GM12878 (cell line): ENCODE measurements at regions not wholly inside any gene's neighbourhood (a gene's known extent, or its start where the extent isn't known, plus 50 kb on each side); places are given as distances from the start of the nearest gene placed in this dataset.

Experiments used
- ATAC-seq: fragments of 200-7000 bp; cut with Tn5 transposase; 3 replicates; pipeline ENCODE4 v1.9.1; 2020; ENCODE audit warnings: mild to moderate bottlenecking, moderate library complexity
- BruUV-seq: library from RNA; stranded (reverse); fragments of 400-500 nt; replicated peaks from 2 replicates; lab custom pipeline; 2021; lab: Mats Ljungman, UMichigan
- CTCF ChIA-PET: fragments of 300-600 bp; sonication (Branson Sonifier 250); formaldehyde crosslinking; extraction: SDS; loops from one replicate; lab custom pipeline; 2021; ENCODE audit warnings: inconsistent platforms; lab: Yijun Ruan, JAX
- POLR2A ChIA-PET: fragments of 350-600 bp; formaldehyde crosslinking; extraction: SDS; loops from one replicate; lab custom pipeline; 2021; ENCODE audit warnings: inconsistent platforms; lab: Charles Lee
- RAD21 ChIA-PET: fragments of 300-600 bp; sonication (Branson Sonifier 250); formaldehyde crosslinking; loops from one replicate; lab custom pipeline; 2023; ENCODE audit warnings: antibody characterized with exemption; ENCODE audit not compliant: unreplicated experiment; lab: Charles Lee
- SMC1A ChIA-PET: fragments of 300-600 bp; sonication (Branson Sonifier 250); formaldehyde crosslinking; loops from one replicate; lab custom pipeline; 2023; ENCODE audit not compliant: unreplicated experiment, uncharacterized antibody; lab: Charles Lee
- DNase-seq: peaks from one replicate; pipeline ENCODE4 v3.0.0-alpha.2; 2011; ENCODE audit warnings: low read depth, low spot score
- FAIRE-seq: peaks from 3 replicates; lab custom pipeline; 2011; peaks lifted over from hg19 to GRCh38; lab: Jason Lieb, UNC
- H2AFZ ChIP-seq: 2 replicates; pipeline ENCODE4 v1.6.0; 2011; ENCODE audit warnings: low read depth, low read length, control low read depth; ENCODE audit not compliant: control insufficient read depth
- H3K27ac ChIP-seq: 2 replicates; pipeline ENCODE4 v1.5.1; 2011; ENCODE audit warnings: control low read depth; ENCODE audit not compliant: control insufficient read depth, insufficient read depth
- H3K27me3 ChIP-seq, 2 experiments: replicated peaks in 1 of 2; 2 replicates each; pipeline versions ENCODE4 v1.6.0 to v1.6.1; 2011; ENCODE audit warnings: low read length in 1 of 2; ENCODE audit not compliant: control insufficient read depth in 2 of 2, insufficient read depth in 2 of 2
- H3K36me3 ChIP-seq, 2 experiments: 2 replicates each; pipeline ENCODE4 v1.5.1; 2011; ENCODE audit warnings: low read length in 1 of 2; ENCODE audit not compliant: control insufficient read depth in 2 of 2, insufficient read depth in 2 of 2
- H3K4me1 ChIP-seq: 2 replicates; pipeline ENCODE4 v1.6.1; 2011; ENCODE audit warnings: mild to moderate bottlenecking, low read length, moderate library complexity, mixed read lengths; ENCODE audit not compliant: control insufficient read depth, insufficient read depth
- H3K4me2 ChIP-seq: 2 replicates; pipeline ENCODE4 v1.6.0; 2011; ENCODE audit warnings: control low read depth; ENCODE audit not compliant: control insufficient read depth, insufficient read depth
- H3K4me3 ChIP-seq: fragments of 200-600 bp; sonication (generic); 2 replicates; pipeline ENCODE4 v1.5.1; 2016
- H3K79me2 ChIP-seq: 2 replicates; pipeline ENCODE4 v1.6.0; 2011; ENCODE audit warnings: low read length; ENCODE audit not compliant: control insufficient read depth, insufficient read depth
- H3K9ac ChIP-seq: 2 replicates; pipeline ENCODE4 v1.8.0; 2011; ENCODE audit warnings: low read length, control low read depth, mixed read lengths; ENCODE audit not compliant: control insufficient read depth, insufficient read depth
- H3K9me3 ChIP-seq: replicated peaks from 3 replicates; pipeline ENCODE4 v1.5.1; 2011; ENCODE audit warnings: mild to moderate bottlenecking, low read length; ENCODE audit not compliant: control insufficient read depth, insufficient read depth
- H4K20me1 ChIP-seq: 2 replicates; pipeline ENCODE4 v1.6.0; 2011; ENCODE audit not compliant: control insufficient read depth, insufficient read depth
- ASH2L ChIP-seq: fragments of 300-600, 200-600 bp; sonication (generic); IDR thresholded peaks from 2 replicates; pipeline ENCODE4 v1.6.1; 2017; ENCODE audit warnings: low read depth, mild to moderate bottlenecking, borderline replicate concordance
- ATF3 ChIP-seq: IDR thresholded peaks from 2 replicates; pipeline ENCODE4 v1.6.1; 2011; ENCODE audit warnings: low read depth, mild to moderate bottlenecking, low read length, moderate library complexity, borderline replicate concordance; ENCODE audit errors: extremely low read depth
- ELK1 ChIP-seq: IDR thresholded peaks from 2 replicates; pipeline ENCODE4 v1.6.1; 2012; ENCODE audit warnings: low read depth, low read length, improper control_type of control experiment
- HCFC1 ChIP-seq: fragments of 150-350 bp; IDR thresholded peaks from 2 replicates; pipeline ENCODE4 v1.6.1; 2014; ENCODE audit warnings: low read length
- MEF2B ChIP-seq: fragments of 450-650 bp; IDR thresholded peaks from 2 replicates; pipeline ENCODE4 v1.6.1; 2018; ENCODE audit warnings: mild to moderate bottlenecking, moderate library complexity; ENCODE audit not compliant: partially characterized antibody, poor library complexity, severe bottlenecking
- NR2C1 ChIP-seq: fragments of 450-650 bp; IDR thresholded peaks from 2 replicates; pipeline ENCODE4 v1.6.1; 2017; ENCODE audit warnings: antibody characterized with exemption, mild to moderate bottlenecking, moderate library complexity
- SIN3A ChIP-seq: IDR thresholded peaks from 2 replicates; pipeline ENCODE4 v1.6.1; 2012; ENCODE audit warnings: low read depth, low read length, improper control_type of control experiment
- SP1 ChIP-seq: IDR thresholded peaks from one replicate; pipeline ENCODE4 v1.6.1; 2011; ENCODE audit warnings: low read depth, low read length
- TCF12 ChIP-seq: IDR thresholded peaks from 2 replicates; pipeline ENCODE4 v1.6.1; 2011; ENCODE audit warnings: low read depth, mild to moderate bottlenecking, low read length
- WGBS: methylation state at CpG from one replicate; pipeline ENCODE4 v1.1.6; 2016; ENCODE audit warnings: low lambda C conversion rate; ENCODE audit not compliant: insufficient replicate concordance, insufficient coverage; ENCODE audit errors: missing lambda C conversion rate; 5-methylcytosine and 5-hydroxymethylcytosine counted together
- in situ Hi-C: fragments of 300-500 bp; cut with MboI; formaldehyde crosslinking; loops from 9 replicates; pipeline ENCODE4 v1.14.3; 2018; ENCODE audit warnings: mixed read lengths
- intact Hi-C: fragments of 100-400 bp; cut with micrococcal nuclease; formaldehyde crosslinking; loops from one replicate; pipeline ENCODE4 v1.14.2; 2022; ENCODE audit not compliant: unreplicated experiment
- TF ChIP-seq, protein P1 (sequence below), 3 experiments: IDR thresholded peaks in 2 of 3; conservative IDR thresholded peaks in 1 of 3; 2 replicates each; pipeline ENCODE4 v1.5.1; 2011; ENCODE audit warnings: low read depth in 3 of 3, low read length in 3 of 3, mild to moderate bottlenecking in 3 of 3, control low read depth in 2 of 3, moderate library complexity in 2 of 3, inconsistent platforms in 1 of 3, mixed read lengths in 1 of 3; ENCODE audit not compliant: control insufficient read depth in 2 of 3, insufficient read depth in 1 of 3; ENCODE audit errors: extremely low read depth in 1 of 3
- TF ChIP-seq, protein P2 (sequence below): fragments of 450-650 bp; IDR thresholded peaks from 2 replicates; pipeline ENCODE4 v1.6.1; 2017; ENCODE audit warnings: mild to moderate bottlenecking

- H3K4me2 ChIP-seq, result no peak overlapping the region
- H3K79me2 ChIP-seq, result no peaks in the 10 kb centered on the region
- H4K20me1 ChIP-seq, result no peaks in the 10 kb centered on the region
- H3K27me3 ChIP-seq, result no peaks in the 10 kb centered on the region
- ChIA-PET RAD21 (no interaction called here), POLR2A (no interaction called here), SMC1A (interaction anchor here (0.9 kb wide), 1 partner anchor 19 kb away, joined by 3 read pairs; no protein-coding TSS in a partner anchor), CTCF (no interaction called here)
- H3K4me1 ChIP-seq, result no peaks in the 10 kb centered on the region
- intact Hi-C loops, result no loop called here
- no peak for ATAC-seq
- no peak overlapping the region for H2AFZ ChIP-seq
- H3K9ac ChIP-seq, result no peak overlapping the region
- no peak overlapping the region for H3K4me3 ChIP-seq
- in situ Hi-C loops, result no loop called here
- no peak for FAIRE-seq
- no TSS peak for BruUV-seq
- H3K27ac ChIP-seq, result no peak overlapping the region
- no peaks in the 10 kb centered on the region for H3K36me3 ChIP-seq
- no peaks in the 10 kb centered on the region for H3K9me3 ChIP-seq
- 87% methylated on average over 2 of the region's 5 CpGs for WGBS
- no peak for DNase-seq
- no peak for TF ChIP-seq HCFC1
- TF ChIP-seq, protein P1, sequence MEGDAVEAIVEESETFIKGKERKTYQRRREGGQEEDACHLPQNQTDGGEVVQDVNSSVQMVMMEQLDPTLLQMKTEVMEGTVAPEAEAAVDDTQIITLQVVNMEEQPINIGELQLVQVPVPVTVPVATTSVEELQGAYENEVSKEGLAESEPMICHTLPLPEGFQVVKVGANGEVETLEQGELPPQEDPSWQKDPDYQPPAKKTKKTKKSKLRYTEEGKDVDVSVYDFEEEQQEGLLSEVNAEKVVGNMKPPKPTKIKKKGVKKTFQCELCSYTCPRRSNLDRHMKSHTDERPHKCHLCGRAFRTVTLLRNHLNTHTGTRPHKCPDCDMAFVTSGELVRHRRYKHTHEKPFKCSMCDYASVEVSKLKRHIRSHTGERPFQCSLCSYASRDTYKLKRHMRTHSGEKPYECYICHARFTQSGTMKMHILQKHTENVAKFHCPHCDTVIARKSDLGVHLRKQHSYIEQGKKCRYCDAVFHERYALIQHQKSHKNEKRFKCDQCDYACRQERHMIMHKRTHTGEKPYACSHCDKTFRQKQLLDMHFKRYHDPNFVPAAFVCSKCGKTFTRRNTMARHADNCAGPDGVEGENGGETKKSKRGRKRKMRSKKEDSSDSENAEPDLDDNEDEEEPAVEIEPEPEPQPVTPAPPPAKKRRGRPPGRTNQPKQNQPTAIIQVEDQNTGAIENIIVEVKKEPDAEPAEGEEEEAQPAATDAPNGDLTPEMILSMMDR (IDR thresholded peaks at IDR 0.05 in 2 of 3, conservative IDR thresholded peaks at IDR 0.05 in 1 of 3; ENCODE audit: control insufficient read depth in 2 of 3, extremely low read depth in 1 of 3, insufficient read depth in 1 of 3, low read depth in 3 of 3, low read length in 3 of 3), result no peak
- TF ChIP-seq NR2C1, result no peak
Observed at GRCh38 chr17:71168053-71168741, 952.6 kb upstream of the SOX9 start.

DNA sequence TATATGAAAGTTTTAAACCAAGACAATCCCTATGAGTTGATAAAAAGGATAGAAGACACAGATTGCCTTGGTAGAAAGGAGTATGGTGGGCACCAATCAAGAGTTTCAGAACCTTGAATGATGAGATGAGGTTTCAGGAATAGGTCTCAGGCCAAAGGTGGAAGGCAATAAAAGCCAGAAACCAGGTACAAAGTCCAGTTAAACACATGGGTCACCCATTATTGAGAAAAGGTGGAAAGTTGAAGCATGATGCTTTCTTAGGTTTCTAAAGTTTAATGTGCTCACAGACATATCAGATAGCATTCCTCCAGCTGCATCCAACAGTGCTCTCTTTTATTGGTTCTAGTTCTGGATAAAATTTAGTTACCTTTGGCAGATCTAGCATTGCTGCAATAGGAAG is 950.8 kb upstream of the SOX9 start:
- DNase-seq (no peak), ATAC-seq (no peak), FAIRE-seq (no peak)
- no peak overlapping the region for H3K4me3 ChIP-seq
- no peak overlapping the region for H3K27ac ChIP-seq
- ChIA-PET SMC1A (no interaction called here), POLR2A (no interaction called here), CTCF (no interaction called here), RAD21 (no interaction called here)
- no peak overlapping the region for H3K9ac ChIP-seq
- no peak overlapping the region for H3K4me2 ChIP-seq
- no peaks in the 10 kb centered on the region for H3K36me3 ChIP-seq
- intact Hi-C loops (no loop called here), in situ Hi-C loops (no loop called here)
- no peaks in the 10 kb centered on the region for H3K4me1 ChIP-seq
- H2AFZ ChIP-seq, result no peak overlapping the region
- H3K27me3 ChIP-seq, result no peaks in the 10 kb centered on the region
- BruUV-seq, result no TSS peak
- H4K20me1 ChIP-seq, result no peaks in the 10 kb centered on the region
- no peaks in the 10 kb centered on the region for H3K79me2 ChIP-seq
- no peaks in the 10 kb centered on the region for H3K9me3 ChIP-seq
- no peak for TF ChIP-seq SP1
- no peak for TF ChIP-seq SIN3A
- no peak for TF ChIP-seq ASH2L
- TF ChIP-seq HCFC1, result no peak
- TF ChIP-seq ATF3, result no peak
- TF ChIP-seq MEF2B, result no peak
- TF ChIP-seq, protein P2, sequence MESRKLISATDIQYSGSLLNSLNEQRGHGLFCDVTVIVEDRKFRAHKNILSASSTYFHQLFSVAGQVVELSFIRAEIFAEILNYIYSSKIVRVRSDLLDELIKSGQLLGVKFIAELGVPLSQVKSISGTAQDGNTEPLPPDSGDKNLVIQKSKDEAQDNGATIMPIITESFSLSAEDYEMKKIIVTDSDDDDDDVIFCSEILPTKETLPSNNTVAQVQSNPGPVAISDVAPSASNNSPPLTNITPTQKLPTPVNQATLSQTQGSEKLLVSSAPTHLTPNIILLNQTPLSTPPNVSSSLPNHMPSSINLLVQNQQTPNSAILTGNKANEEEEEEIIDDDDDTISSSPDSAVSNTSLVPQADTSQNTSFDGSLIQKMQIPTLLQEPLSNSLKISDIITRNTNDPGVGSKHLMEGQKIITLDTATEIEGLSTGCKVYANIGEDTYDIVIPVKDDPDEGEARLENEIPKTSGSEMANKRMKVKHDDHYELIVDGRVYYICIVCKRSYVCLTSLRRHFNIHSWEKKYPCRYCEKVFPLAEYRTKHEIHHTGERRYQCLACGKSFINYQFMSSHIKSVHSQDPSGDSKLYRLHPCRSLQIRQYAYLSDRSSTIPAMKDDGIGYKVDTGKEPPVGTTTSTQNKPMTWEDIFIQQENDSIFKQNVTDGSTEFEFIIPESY, result no peak
- no peak for TF ChIP-seq TCF12
- no peak for TF ChIP-seq ELK1
